ENCODE measurements at regions not wholly inside any gene's neighbourhood (a gene's known extent, or its start where the extent isn't known, plus 50 kb on each side); places are given as distances from the start of the nearest gene placed in this dataset.
A peak's percentile ranks its signal among the peaks of the same experiment; 100 is the strongest.
"Not testable (repeated sequence)": the region's sequence is repeated elsewhere in the genome, so short reads cannot be mapped to it uniquely, and the experiment has no call there.

DNA sequence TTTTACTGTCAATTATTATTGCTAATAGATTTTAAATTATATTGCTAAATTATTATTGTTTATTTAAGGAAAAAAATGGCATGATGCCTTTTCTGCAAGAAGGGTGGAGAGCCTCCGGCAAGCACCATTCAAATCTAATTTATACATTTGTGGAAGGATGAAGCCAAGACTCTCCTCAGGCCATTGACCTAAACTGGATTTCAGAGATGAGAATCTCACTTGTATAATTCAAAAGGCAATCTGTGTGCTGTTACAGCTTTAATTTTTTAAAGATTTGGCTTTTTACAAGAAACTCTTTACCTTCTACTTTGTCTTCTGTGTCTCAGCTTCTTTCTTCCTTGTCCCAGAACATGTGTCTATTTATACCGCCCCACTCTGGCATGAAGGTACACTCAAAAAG lies 722.5 kb downstream of the ETS1 start:
- no peak for DNase-seq (ENCODE audit: low spot score)

DNA sequence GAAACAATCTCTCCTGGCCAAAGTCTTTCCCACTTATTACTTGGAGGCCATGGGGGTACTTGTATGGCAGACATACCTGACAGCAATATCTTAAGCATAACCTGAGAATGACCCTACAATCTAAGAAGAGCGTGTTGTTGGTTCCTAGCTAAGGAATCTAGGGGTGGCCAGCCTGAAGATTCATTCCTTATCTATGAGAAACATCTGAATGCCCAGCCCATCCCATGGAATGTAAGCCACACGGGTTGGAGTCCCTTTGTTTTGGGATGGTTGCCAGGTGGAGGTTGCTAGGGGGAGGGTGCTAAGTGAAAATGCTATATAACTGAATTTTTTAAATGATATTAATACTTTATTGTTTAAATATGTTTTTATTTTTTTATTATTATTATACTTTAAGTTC lies 725.0 kb downstream of the ETS1 start:
- no peak for DNase-seq (ENCODE audit: low spot score)

GRCh38 chr11:127859941-127860354 lies 727.4 kb downstream of the ETS1 start:
- DNase-seq (ENCODE audit: low spot score): no peak

DNA sequence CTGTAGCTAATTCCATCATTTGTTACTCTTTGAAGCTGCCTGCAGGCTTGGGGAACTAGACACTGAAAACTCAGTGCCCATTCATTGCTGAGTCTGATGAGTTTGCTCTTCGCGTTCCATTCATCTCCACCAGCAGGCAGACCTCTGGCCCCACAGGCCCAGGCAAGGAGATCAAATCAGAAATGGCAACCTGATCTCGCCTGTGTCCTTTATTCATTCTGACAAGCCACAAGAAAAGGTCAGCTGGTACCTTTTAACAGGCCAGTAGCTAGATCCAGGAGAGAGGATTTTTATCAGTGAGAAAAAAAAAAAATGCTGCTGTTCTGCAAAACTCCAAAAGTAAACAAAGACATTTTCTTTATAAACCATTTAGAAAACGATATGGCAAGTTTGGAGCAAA lies 742.5 kb downstream of the ETS1 start:
- DNase-seq (ENCODE audit: low spot score): no peak

GRCh38 chr11:127843483-127844396 lies 743.6 kb downstream of the ETS1 start:
- DNase-seq (ENCODE audit: low spot score): peak; percentile 10

DNA sequence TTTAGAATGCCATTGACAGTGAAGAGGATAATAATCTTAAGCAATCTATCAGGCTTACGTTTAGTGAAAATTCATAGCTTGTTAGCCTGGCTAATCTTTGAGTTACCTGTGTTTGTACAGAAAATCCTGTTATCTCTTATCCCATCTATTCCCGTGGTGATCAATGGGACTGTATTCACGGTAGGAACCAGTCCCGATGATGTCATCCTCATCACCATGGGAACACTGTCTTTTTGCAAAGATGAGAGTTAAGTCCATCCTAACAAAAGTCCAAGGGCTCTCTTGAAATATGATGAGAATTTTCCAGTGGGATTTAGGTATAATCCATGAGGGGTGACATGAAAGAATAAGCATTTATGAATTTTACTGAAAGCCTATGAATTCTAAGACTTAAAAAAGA lies 762.2 kb downstream of the ETS1 start:
- no peak for DNase-seq (ENCODE audit: low spot score)

DNA sequence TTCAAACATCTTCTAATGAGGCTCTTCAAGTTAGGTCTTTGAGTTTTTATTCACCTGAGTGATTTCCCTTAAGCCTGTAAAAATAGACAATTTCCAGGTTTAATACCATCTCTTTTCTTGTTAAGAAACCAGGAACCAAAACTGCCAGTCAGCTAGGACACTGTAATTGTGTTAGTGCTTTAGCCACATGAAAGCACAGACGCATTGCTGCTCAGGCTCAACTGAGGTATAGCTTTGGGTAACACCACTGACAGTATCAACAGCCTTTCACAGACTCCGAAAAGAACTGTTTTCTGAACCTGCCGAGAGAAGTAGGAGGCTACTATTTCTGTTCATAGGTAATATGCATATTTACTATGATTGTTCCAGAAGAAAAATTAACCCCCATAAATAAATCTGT lies 768.7 kb downstream of the ETS1 start:
- DNase-seq (ENCODE audit: low spot score): no peak

DNA sequence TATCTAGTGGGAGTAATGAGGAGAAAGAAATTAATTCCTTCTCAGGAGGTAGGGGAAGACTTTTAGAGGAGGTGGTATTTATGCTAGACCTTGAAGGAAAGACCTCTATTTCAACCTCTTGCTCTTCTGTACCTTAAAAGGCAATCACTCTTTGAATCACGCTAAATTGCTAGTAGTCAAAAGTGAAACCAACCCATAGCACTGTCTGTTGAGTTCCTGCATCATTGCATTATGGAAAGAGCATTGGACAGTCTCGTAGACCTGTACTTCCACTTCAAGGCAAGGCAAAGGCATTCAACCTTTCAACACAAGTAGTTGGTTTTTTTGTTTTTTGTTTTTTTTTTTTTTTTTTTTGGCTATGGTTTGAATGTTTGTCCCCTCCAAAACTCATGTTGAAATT lies 770.4 kb downstream of the ETS1 start:
- DNase-seq (ENCODE audit: low spot score): no peak

DNA sequence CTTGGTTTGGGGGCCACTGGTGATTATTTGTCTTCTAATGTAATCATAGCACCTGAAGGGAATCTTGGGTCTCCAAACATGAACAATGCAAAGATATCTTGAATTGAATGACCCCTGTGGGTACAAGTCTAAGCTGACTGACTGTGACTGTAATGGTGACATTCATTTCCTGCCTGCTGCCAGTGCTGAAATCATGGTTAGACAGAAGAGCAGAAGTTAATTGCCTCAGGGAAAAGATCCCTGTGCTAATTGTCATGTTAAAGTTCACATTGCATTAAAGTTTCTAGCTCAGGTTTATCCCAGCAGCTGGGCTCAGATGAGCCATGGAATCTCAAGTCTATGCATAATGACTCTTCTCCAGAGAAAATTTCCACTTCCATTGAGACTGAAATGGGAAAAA lies 772.0 kb downstream of the ETS1 start:
- DNase-seq (ENCODE audit: low spot score): no peak

GRCh38 chr11:127806501-127806900 lies 780.9 kb downstream of the ETS1 start:
- DNase-seq (ENCODE audit: low spot score): no peak

- DNase-seq (ENCODE audit: low spot score): no peak
Observed at GRCh38 chr11:127805771-127806170, 781.6 kb downstream of the ETS1 start.

- no peak for DNase-seq (ENCODE audit: low spot score)
Observed at GRCh38 chr11:127804747-127805400, 782.5 kb downstream of the ETS1 start.

GRCh38 chr11:127803755-127804154 lies 783.6 kb downstream of the ETS1 start:
- no peak for DNase-seq (ENCODE audit: low spot score)

DNA sequence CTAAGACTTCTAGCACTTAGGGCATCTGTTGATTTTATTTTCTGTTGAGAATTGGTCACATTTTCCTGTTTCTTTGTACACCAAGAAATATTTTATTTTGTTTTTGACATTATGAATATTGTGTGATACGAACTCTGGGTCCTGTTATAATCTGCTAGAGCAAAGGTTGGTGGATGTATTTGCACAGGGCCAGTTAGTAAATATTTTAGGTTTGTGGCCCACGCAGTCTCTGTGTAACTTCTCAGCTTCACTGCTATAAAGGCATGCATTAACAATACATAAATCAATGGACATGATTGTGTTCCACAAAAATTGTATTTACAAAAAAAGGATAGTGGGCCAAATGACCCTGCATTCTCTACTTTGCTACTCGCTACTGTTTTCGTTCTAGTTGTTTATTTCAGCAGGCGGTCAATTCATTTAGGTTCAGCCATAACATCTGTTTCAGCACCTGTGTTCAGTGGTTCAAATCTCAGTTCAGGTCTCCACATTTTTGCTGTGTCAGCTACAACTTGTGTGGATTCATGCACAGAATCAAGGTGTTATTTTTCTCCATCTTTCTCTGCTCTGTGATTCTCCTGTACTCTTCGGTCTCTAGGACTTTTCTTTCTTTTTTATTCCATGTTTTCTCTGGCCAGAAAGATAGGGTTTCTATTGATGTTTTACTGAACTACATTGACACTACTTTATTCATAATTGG lies 786.2 kb downstream of the ETS1 start:
- DNase-seq (ENCODE audit: low spot score): no peak

GRCh38 chr11:127795326-127795725 lies 792.0 kb downstream of the ETS1 start:
- no peak for DNase-seq (ENCODE audit: low spot score)

DNA sequence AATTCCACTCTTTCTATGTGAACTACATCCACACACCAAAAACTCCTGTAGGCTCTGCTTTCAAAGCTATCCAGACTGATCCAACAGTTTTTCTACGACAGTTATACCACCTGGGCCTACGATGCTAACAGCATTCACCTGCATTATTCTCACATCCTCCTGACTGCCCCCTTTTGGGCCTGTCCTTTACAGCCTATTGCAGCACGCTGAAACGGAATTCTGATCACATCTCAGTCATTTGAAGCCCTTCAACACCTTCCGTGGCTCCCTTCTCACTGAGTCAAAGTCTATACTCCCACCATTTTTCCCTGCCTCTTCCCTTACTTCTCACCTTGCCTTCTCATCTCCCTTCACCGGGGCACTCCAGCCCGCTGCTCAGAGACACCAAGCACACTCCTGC lies 791.3 kb upstream of the KIRREL3 start:
- no peak for DNase-seq (ENCODE audit: low spot score)

DNA sequence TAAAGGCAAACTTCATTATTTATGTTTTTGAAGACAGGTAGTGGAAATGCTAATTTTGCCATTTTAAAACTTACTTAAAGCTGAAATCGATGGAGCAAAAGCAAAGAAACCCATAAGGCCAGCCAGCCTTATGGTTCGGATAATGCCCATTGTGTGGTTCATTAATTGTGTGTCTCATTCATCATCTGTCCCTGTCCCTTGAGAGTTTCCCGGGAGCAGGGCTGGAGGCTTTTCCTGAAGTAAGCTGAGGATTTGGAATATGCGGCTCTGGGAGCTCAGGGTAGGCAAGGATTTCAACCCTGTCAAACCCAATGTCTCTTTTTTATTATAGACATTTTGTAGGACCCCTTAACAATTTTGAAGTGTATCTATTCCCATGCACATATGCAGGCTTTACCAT lies 790.0 kb upstream of the KIRREL3 start:
- no peak for DNase-seq (ENCODE audit: low spot score)

- DNase-seq (ENCODE audit: low spot score): no peak
Observed at GRCh38 chr11:127789927-127790326, 789.4 kb upstream of the KIRREL3 start.

GRCh38 chr11:127772938-127773337 lies 772.4 kb upstream of the KIRREL3 start:
- not testable (repeated sequence) for DNase-seq (ENCODE audit: low spot score)

- DNase-seq (ENCODE audit: low spot score): not testable (repeated sequence)
Observed at GRCh38 chr11:127768931-127769330, 768.4 kb upstream of the KIRREL3 start.

DNA sequence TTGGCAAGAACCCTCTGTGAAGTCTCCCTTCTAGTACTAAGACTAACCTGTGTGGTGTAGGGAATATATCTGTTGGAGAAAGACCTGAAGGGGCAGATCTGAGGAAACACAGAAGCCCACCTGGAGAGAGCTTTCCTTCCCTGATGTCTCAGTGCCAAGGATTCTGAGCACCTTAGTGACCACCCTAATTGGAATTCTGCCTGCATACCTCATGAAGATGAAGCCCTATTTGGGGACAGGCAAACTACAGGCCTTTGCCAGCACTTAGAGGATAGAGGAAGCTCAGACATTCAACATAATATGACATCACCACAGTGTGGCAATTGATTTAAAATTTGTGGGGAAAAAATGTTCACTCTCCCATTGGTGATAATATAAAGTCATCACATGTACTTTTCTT lies 766.2 kb upstream of the KIRREL3 start:
- no peak for DNase-seq (ENCODE audit: low spot score)

DNA sequence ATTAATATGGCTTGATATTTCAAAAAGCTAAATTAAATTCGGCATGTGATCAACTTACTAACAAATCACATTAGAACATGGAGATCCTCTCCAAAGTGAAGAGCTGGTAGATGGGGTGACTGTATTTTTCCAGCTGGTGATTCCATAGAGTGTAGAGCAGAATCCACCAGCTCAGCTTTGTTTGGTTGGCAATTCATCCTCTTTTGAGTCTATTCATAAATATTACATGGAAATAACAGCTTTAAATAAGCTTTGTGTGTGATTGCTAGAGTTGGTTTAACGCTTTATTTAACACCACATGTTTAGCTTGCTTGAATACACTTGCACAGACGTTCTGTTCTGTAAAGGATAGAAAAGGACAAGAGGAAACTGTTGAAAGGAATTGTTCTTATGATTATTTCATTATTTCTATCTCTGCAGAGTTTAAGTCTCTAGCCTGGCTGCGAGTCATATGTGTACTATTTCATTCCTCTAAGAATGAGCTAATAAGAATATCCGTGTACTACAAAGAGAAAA lies 738.3 kb upstream of the KIRREL3 start:
- DNase-seq (ENCODE audit: low spot score): no peak

DNA sequence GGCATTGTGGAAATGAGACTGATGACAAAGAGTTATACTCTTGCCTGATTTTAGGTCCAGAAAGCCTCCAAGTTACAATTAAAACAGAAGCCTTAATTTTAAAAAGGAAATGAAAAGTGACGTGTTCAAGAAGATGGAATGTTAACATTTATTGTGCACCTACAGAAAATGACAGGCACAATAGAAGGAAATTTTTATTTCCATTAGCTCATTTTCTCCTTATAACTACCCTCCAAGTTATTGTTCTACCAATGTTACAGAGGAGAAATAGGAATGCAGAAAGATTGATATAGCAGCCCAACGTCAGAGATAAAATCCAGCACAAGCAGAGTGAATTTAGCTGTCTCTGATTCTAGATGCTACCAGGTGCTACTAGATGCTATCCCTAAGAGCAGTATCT lies 736.9 kb upstream of the KIRREL3 start:
- no peak for DNase-seq (ENCODE audit: low spot score)
